Keratinocyte (primary cell): ENCODE measurements at regions not wholly inside any gene's neighbourhood (a gene's known extent, or its start where the extent isn't known, plus 50 kb on each side); places are given as distances from the start of the nearest gene placed in this dataset.

Experiments used
- DNase-seq: peaks from one replicate; pipeline ENCODE4 v3.0.0-alpha.2; 2011; ENCODE audit warnings: low read depth, missing footprints, low spot score
- FAIRE-seq: peaks from 2 replicates; lab custom pipeline; 2011; peaks lifted over from hg19 to GRCh38; lab: Jason Lieb, UNC
- H2AFZ ChIP-seq: 2 replicates; pipeline ENCODE4 v1.6.0; 2012; ENCODE audit warnings: low read length, control low read depth, inconsistent platforms; ENCODE audit not compliant: control insufficient read depth
- H3K27ac ChIP-seq: 2 replicates; pipeline ENCODE4 v1.5.1; 2011; ENCODE audit warnings: low read length; ENCODE audit not compliant: control insufficient read depth, insufficient read depth
- H3K27me3 ChIP-seq: 3 replicates; pipeline ENCODE4 v1.6.0; 2011; ENCODE audit warnings: low read length; ENCODE audit not compliant: control insufficient read depth, insufficient read depth; ENCODE audit errors: extremely low read depth
- H3K36me3 ChIP-seq, 2 experiments: 2 replicates in 1 of 2; 3 replicates in 1 of 2; pipeline ENCODE4 v1.5.1; 2011; ENCODE audit warnings: low read length in 2 of 2, mild to moderate bottlenecking in 1 of 2; ENCODE audit not compliant: control insufficient read depth in 2 of 2, insufficient read depth in 2 of 2; ENCODE audit errors: extremely low read depth in 1 of 2
- H3K4me1 ChIP-seq: 3 replicates; pipeline ENCODE4 v1.5.1; 2011; ENCODE audit warnings: low read length; ENCODE audit not compliant: control insufficient read depth, insufficient read depth; ENCODE audit errors: extremely low read depth
- H3K4me2 ChIP-seq: 3 replicates; pipeline ENCODE4 v1.6.0; 2011; ENCODE audit warnings: low read depth, low read length; ENCODE audit not compliant: control insufficient read depth, insufficient read depth; ENCODE audit errors: extremely low read depth
- H3K4me3 ChIP-seq, 3 experiments: fragments of 200-600 bp in 1 of 3; sonication (generic) in 1 of 3; 2 replicates in 2 of 3; 3 replicates in 1 of 3; pipeline ENCODE4 v1.5.1; 2011 to 2016; ENCODE audit warnings: low read length in 3 of 3, mild to moderate bottlenecking in 3 of 3, control low read depth in 2 of 3, inconsistent platforms in 1 of 3, low read depth in 1 of 3, mixed read lengths in 1 of 3, mixed run types in 1 of 3, moderate library complexity in 1 of 3; ENCODE audit not compliant: control insufficient read depth in 2 of 3, insufficient read depth in 2 of 3; ENCODE audit errors: extremely low read depth in 1 of 3
- H3K79me2 ChIP-seq: 2 replicates; pipeline ENCODE4 v1.6.0; 2012; ENCODE audit warnings: low read length; ENCODE audit not compliant: control insufficient read depth, insufficient read depth
- H3K9ac ChIP-seq: 3 replicates; pipeline ENCODE4 v1.6.0; 2011; ENCODE audit warnings: low read length; ENCODE audit not compliant: control insufficient read depth, insufficient read depth; ENCODE audit errors: extremely low read depth
- H3K9me1 ChIP-seq: 3 replicates; pipeline ENCODE4 v1.6.0; 2011; ENCODE audit warnings: low read length; ENCODE audit not compliant: control insufficient read depth, insufficient read depth; ENCODE audit errors: extremely low read depth
- H3K9me3 ChIP-seq: 2 replicates; pipeline ENCODE4 v1.5.1; 2012; ENCODE audit warnings: low read depth, low read length; ENCODE audit not compliant: control insufficient read depth
- H4K20me1 ChIP-seq: 3 replicates; pipeline ENCODE4 v1.6.0; 2011; ENCODE audit warnings: low read length; ENCODE audit not compliant: control insufficient read depth, insufficient read depth; ENCODE audit errors: extremely low read depth
- CTCF ChIP-seq, 3 experiments: IDR thresholded peaks in 1 of 3; conservative IDR thresholded peaks in 1 of 3; optimal IDR thresholded peaks in 1 of 3; 2 replicates in 2 of 3; 3 replicates in 1 of 3; pipeline versions ENCODE3 to v1.5.1; 2011; ENCODE audit warnings: low read length in 3 of 3, mild to moderate bottlenecking in 3 of 3, moderate library complexity in 2 of 3, control low read depth in 1 of 3, inconsistent platforms in 1 of 3; ENCODE audit not compliant: insufficient read depth in 2 of 3; ENCODE audit errors: extremely low read depth in 1 of 3
- EZH2 ChIP-seq: IDR thresholded peaks from one replicate; pipeline ENCODE4 v1.6.1; 2012; ENCODE audit warnings: inconsistent platforms, mild to moderate bottlenecking, low read length, moderate library complexity
- dilution Hi-C: fragments of 300-500 bp; cut with MboI; formaldehyde crosslinking; loops from one replicate; pipeline ENCODE4 v1.7.0; 2020; ENCODE audit warnings: low sequenced_read_pairs; ENCODE audit not compliant: extremely low pct_ligation_motif_present

GRCh38 chr22:22952531-22953280 lies 65.1 kb downstream of the IGLL5 start:
- Histone ChIP-seq H3K9me1 (no peaks in the 10 kb centered on the region), H3K27ac (no peak overlapping the region), H3K4me3 (no peak overlapping the region), H3K4me2 (no peak overlapping the region), H3K4me1 (no peaks in the 10 kb centered on the region), H4K20me1 (no peaks in the 10 kb centered on the region), H3K9ac (no peak overlapping the region), H2AFZ (no peak overlapping the region), H3K79me2 (no peaks in the 10 kb centered on the region), H3K27me3 (peaks cover 6% of the 10 kb centered on the region), H3K36me3 (no peaks in the 10 kb centered on the region), H3K9me3 (no peaks in the 10 kb centered on the region)
- dilution Hi-C loops: no loop called here
- FAIRE-seq (no peak), DNase-seq (no peak)
- TF ChIP-seq EZH2: no peak
- TF ChIP-seq CTCF (optimal IDR thresholded peaks at IDR 0.05 in 1 of 3, IDR thresholded peaks at IDR 0.05 in 1 of 3, conservative IDR thresholded peaks at IDR 0.05 in 1 of 3; ENCODE audit: extremely low read depth in 1 of 3, insufficient read depth in 2 of 3, low read length in 3 of 3): no peak

- Histone ChIP-seq H3K27ac (no peak overlapping the region), H2AFZ (no peak overlapping the region), H3K79me2 (no peaks in the 10 kb centered on the region), H3K9me1 (no peaks in the 10 kb centered on the region), H3K4me3 (no peak overlapping the region), H3K27me3 (peaks cover 6% of the 10 kb centered on the region), H3K9me3 (no peaks in the 10 kb centered on the region), H3K4me1 (no peaks in the 10 kb centered on the region), H4K20me1 (no peaks in the 10 kb centered on the region), H3K9ac (no peak overlapping the region), H3K36me3 (no peaks in the 10 kb centered on the region), H3K4me2 (no peak overlapping the region)
- FAIRE-seq (no peak), DNase-seq (no peak)
- dilution Hi-C loops: no loop called here
- TF ChIP-seq EZH2: no peak
- no peak for TF ChIP-seq CTCF (optimal IDR thresholded peaks at IDR 0.05 in 1 of 3, IDR thresholded peaks at IDR 0.05 in 1 of 3, conservative IDR thresholded peaks at IDR 0.05 in 1 of 3; ENCODE audit: extremely low read depth in 1 of 3, insufficient read depth in 2 of 3, low read length in 3 of 3)
Measured at GRCh38 chr22:22953791-22954190, 66.2 kb downstream of the IGLL5 start.
